Hepatocyte (in vitro differentiated cells): ENCODE measurements at regions not wholly inside any gene's neighbourhood (a gene's known extent, or its start where the extent isn't known, plus 50 kb on each side); places are given as distances from the start of the nearest gene placed in this dataset.
A peak's percentile ranks its signal among the peaks of the same experiment; 100 is the strongest.

Experiments
- DNase-seq: peaks from one replicate; pipeline ENCODE4 v3.0.0-alpha.2; 2016; ENCODE audit warnings: low spot score
- H2AFZ ChIP-seq: fragments of 200-600 bp; sonication (generic); 2 replicates; pipeline ENCODE4 v1.6.0; 2016; ENCODE audit warnings: antibody characterized with exemption, mild to moderate bottlenecking
- H3K27ac ChIP-seq: fragments of 200-600 bp; sonication (generic); 2 replicates; pipeline ENCODE4 v1.5.1; 2016; ENCODE audit warnings: mild to moderate bottlenecking
- H3K27me3 ChIP-seq: fragments of 200-600 bp; sonication (generic); 2 replicates; pipeline ENCODE4 v1.6.1; 2016
- H3K36me3 ChIP-seq: fragments of 200-600 bp; sonication (generic); replicated peaks from 2 replicates; pipeline ENCODE4 v1.5.1; 2016; ENCODE audit warnings: low read depth; ENCODE audit not compliant: insufficient read depth
- H3K4me1 ChIP-seq: fragments of 200-600 bp; sonication (generic); 2 replicates; pipeline ENCODE4 v1.5.1; 2016; ENCODE audit warnings: mild to moderate bottlenecking, moderate library complexity; ENCODE audit not compliant: insufficient read depth
- H3K4me2 ChIP-seq: fragments of 200-600 bp; sonication (generic); 2 replicates; pipeline ENCODE4 v1.6.0; 2016
- H3K4me3 ChIP-seq: fragments of 200-600 bp; sonication (generic); 2 replicates; pipeline ENCODE4 v1.5.1; 2016; ENCODE audit warnings: mild to moderate bottlenecking
- H3K79me2 ChIP-seq: fragments of 200-600 bp; sonication (generic); 2 replicates; pipeline ENCODE4 v1.6.0; 2017; ENCODE audit warnings: mild to moderate bottlenecking
- H3K9me2 ChIP-seq: fragments of 200-600 bp; sonication (generic); replicated peaks from 2 replicates; pipeline ENCODE4 v1.6.0; 2017; ENCODE audit warnings: mild to moderate bottlenecking; ENCODE audit not compliant: insufficient read depth
- H3K9me3 ChIP-seq: fragments of 200-600 bp; sonication (generic); 2 replicates; pipeline ENCODE4 v1.5.1; 2016; ENCODE audit warnings: low read depth, mild to moderate bottlenecking
- H4K20me1 ChIP-seq: fragments of 200-600 bp; sonication (generic); 2 replicates; pipeline ENCODE4 v1.6.0; 2016; ENCODE audit warnings: mild to moderate bottlenecking; ENCODE audit not compliant: insufficient read depth, poor library complexity, severe bottlenecking
- EZH2 ChIP-seq: fragments of 200-600 bp; sonication (generic); IDR thresholded peaks from 2 replicates; pipeline ENCODE4 v1.6.1; 2016; ENCODE audit warnings: antibody characterized with exemption, mild to moderate bottlenecking, borderline replicate concordance
- EZH2phosphoT487 ChIP-seq: fragments of 200-600 bp; sonication (generic); IDR thresholded peaks from one replicate; pipeline ENCODE4 v1.6.1; 2018; ENCODE audit warnings: antibody characterized with exemption, mild to moderate bottlenecking, low read depth, moderate library complexity; ENCODE audit not compliant: unreplicated experiment, severe bottlenecking
- WGBS: methylation state at CpG from one replicate; pipeline ENCODE4 v1.1.6; 2016; ENCODE audit warnings: low lambda C conversion rate; ENCODE audit errors: missing lambda C conversion rate; 5-methylcytosine and 5-hydroxymethylcytosine counted together
- TF ChIP-seq, protein P1 (sequence below): fragments of 200-600 bp; sonication (generic); IDR thresholded peaks from 2 replicates; pipeline ENCODE4 v1.5.1; 2016; ENCODE audit warnings: antibody characterized with exemption, mild to moderate bottlenecking; ENCODE audit not compliant: poor library complexity

DNA sequence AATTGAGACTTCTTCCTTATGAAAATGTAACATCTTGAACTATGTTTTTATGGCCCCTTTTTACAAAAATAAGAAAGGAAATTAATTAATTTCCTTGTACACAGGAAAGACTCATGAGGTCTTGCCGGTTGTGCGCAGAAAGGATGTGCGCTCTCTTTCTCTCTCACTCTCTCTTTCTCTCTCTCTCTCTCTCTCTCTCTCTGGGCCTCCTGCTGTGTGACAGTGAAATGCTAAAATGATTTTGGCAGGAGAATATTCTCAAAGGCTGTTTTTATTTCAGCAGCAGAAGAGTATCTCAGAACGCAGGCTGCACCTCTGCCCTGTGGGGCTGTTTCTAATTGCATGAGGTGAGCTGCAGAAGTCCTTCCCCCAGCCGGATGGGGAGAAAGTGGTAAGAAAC, 349.0 kb downstream of the MID1IP1 start:
- TF ChIP-seq, protein P1, sequence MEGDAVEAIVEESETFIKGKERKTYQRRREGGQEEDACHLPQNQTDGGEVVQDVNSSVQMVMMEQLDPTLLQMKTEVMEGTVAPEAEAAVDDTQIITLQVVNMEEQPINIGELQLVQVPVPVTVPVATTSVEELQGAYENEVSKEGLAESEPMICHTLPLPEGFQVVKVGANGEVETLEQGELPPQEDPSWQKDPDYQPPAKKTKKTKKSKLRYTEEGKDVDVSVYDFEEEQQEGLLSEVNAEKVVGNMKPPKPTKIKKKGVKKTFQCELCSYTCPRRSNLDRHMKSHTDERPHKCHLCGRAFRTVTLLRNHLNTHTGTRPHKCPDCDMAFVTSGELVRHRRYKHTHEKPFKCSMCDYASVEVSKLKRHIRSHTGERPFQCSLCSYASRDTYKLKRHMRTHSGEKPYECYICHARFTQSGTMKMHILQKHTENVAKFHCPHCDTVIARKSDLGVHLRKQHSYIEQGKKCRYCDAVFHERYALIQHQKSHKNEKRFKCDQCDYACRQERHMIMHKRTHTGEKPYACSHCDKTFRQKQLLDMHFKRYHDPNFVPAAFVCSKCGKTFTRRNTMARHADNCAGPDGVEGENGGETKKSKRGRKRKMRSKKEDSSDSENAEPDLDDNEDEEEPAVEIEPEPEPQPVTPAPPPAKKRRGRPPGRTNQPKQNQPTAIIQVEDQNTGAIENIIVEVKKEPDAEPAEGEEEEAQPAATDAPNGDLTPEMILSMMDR: no peak
- TF ChIP-seq EZH2phosphoT487 (no peak), EZH2 (no peak)
- H3K4me1 ChIP-seq: no peaks in the 10 kb centered on the region
- DNase-seq: no peak
- no peak overlapping the region for H2AFZ ChIP-seq
- H3K27ac ChIP-seq: no peak overlapping the region
- H3K9me3 ChIP-seq: no peaks in the 10 kb centered on the region
- H3K4me3 ChIP-seq: no peak overlapping the region
- WGBS: 68% methylated on average over 5 of the region's 5 CpGs
- H4K20me1 ChIP-seq: no peaks in the 10 kb centered on the region
- no peaks in the 10 kb centered on the region for H3K9me2 ChIP-seq
- H3K79me2 ChIP-seq: no peaks in the 10 kb centered on the region
- H3K36me3 ChIP-seq: no peaks in the 10 kb centered on the region
- H3K4me2 ChIP-seq: no peak overlapping the region
- no peaks in the 10 kb centered on the region for H3K27me3 ChIP-seq

DNA sequence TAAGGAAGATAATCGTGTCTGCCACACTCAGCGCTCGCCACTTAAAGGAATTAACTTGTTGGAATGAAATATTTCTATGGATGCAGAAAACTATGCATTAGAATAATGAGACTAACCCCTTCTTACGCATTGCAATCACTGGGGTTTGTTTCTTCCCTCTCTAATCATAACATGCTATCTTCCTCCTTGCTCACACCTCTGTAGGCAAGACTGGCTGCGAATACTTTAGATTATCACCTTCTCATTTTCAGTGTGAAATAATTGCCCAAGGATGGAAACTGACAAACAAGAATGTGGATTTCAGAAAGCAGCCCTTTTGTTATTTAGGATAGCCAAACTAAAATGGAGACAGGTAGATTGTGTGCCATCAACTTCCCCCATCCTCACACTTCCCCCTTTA, 349.4 kb downstream of the MID1IP1 start:
- no peaks in the 10 kb centered on the region for H3K9me3 ChIP-seq
- H3K36me3 ChIP-seq: no peaks in the 10 kb centered on the region
- no peaks in the 10 kb centered on the region for H3K4me1 ChIP-seq
- H3K27me3 ChIP-seq: no peaks in the 10 kb centered on the region
- no peak overlapping the region for H3K4me3 ChIP-seq
- H3K79me2 ChIP-seq: no peaks in the 10 kb centered on the region
- no peak overlapping the region for H3K4me2 ChIP-seq
- no peaks in the 10 kb centered on the region for H3K9me2 ChIP-seq
- 47% methylated on average over 5 of the region's 5 CpGs for WGBS
- DNase-seq: no peak
- TF ChIP-seq, protein P1: no peak
- TF ChIP-seq EZH2: no peak
- no peak for TF ChIP-seq EZH2phosphoT487
- H2AFZ ChIP-seq: no peak overlapping the region
- no peaks in the 10 kb centered on the region for H4K20me1 ChIP-seq
- H3K27ac ChIP-seq: no peak overlapping the region

DNA sequence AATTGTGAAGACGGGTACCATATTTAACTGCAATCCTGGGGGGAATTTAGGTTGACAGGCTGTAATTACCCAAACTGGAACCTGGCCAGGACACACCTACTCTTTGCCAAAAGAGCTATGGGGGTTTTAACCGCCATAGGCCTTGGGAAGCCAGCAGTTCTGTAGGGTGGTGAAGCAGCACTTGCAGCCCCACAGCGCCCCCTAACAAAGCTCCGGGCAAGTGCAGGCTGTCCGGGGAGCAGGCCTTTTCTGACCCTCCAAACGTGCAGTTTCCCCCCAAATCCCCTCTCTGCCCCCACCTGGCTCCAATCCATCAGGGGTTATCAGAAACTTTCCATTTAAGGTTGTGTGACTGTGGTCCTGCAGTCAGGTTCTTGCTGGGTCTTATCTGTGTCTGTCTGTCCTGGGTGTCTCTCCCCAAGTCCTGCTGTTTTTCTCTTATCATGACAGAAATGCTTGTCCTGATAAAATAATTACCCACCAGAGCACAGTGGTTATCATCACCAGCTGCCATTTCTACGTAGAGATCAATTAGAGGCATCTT, 350.9 kb downstream of the MID1IP1 start:
- no peaks in the 10 kb centered on the region for H4K20me1 ChIP-seq
- DNase-seq: peak; percentile 28
- no peak overlapping the region for H3K27ac ChIP-seq
- no peak overlapping the region for H3K4me3 ChIP-seq
- no peaks in the 10 kb centered on the region for H3K4me1 ChIP-seq
- no peaks in the 10 kb centered on the region for H3K9me3 ChIP-seq
- no peaks in the 10 kb centered on the region for H3K9me2 ChIP-seq
- no peak overlapping the region for H3K4me2 ChIP-seq
- WGBS: 52% methylated on average over 7 of the region's 7 CpGs
- H3K36me3 ChIP-seq: no peaks in the 10 kb centered on the region
- no peaks in the 10 kb centered on the region for H3K27me3 ChIP-seq
- no peak overlapping the region for H2AFZ ChIP-seq
- H3K79me2 ChIP-seq: no peaks in the 10 kb centered on the region
- no peak for TF ChIP-seq EZH2
- TF ChIP-seq, protein P1: peak; percentile 46

DNA sequence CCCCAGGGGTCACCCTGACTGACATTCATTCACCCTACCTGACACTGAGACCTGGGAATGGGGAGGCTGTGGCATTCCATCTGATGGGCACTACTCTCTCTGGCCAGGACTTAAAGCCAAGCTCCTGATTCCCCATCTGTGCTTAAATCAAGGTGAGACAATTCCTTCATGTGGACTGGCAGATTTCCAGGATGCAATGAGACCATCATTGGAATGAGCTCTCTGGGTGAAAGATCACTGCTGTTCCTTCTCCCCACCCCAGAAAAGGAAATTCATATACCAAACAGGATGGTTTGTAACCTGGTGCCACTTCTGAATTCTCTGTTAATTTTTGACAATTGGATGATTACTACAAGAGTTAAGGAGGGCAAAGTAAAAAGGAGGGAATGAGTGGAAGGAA, 354.8 kb downstream of the MID1IP1 start:
- H3K27me3 ChIP-seq: no peaks in the 10 kb centered on the region
- H3K27ac ChIP-seq: no peak overlapping the region
- H2AFZ ChIP-seq: no peak overlapping the region
- no peaks in the 10 kb centered on the region for H3K9me3 ChIP-seq
- no peak overlapping the region for H3K4me2 ChIP-seq
- DNase-seq: no peak
- H3K4me3 ChIP-seq: no peak overlapping the region
- no peaks in the 10 kb centered on the region for H3K9me2 ChIP-seq
- no peaks in the 10 kb centered on the region for H4K20me1 ChIP-seq
- no peaks in the 10 kb centered on the region for H3K79me2 ChIP-seq
- no peak for TF ChIP-seq EZH2
- no peak for TF ChIP-seq EZH2phosphoT487
- TF ChIP-seq, protein P1: no peak
- no peaks in the 10 kb centered on the region for H3K4me1 ChIP-seq
- no peaks in the 10 kb centered on the region for H3K36me3 ChIP-seq
